ENCODE measurements at regions not wholly inside any gene's neighbourhood (a gene's known extent, or its start where the extent isn't known, plus 50 kb on each side); places are given as distances from the start of the nearest gene placed in this dataset.
"Not testable (repeated sequence)": the region's sequence is repeated elsewhere in the genome, so short reads cannot be mapped to it uniquely, and the experiment has no call there.

GRCh38 chr1:121016182-121017028, 126.8 kb downstream of the PPIAL4A start:
- peak overlapping the region; percentile 96 for H3K27ac Mint-ChIP-seq (ENCODE audit: unreplicated experiment)
- intact Hi-C loops (cut with micrococcal nuclease; ENCODE audit: unreplicated experiment); H3K27me3 Mint-ChIP-seq (ENCODE audit: unreplicated experiment); CTCF ChIA-PET; H3K4me1 Mint-ChIP-seq (ENCODE audit: low read depth, unreplicated experiment); H3K4me3 Mint-ChIP-seq (ENCODE audit: low read depth, unreplicated experiment); H3K9me3 Mint-ChIP-seq (ENCODE audit: low read depth, unreplicated experiment): not testable (repeated sequence)
- H3K36me3 Mint-ChIP-seq (ENCODE audit: insufficient read depth, unreplicated experiment): peaks cover 12% of the 10 kb centered on the region
- DNase-seq: peak; percentile 67
- TSS peak; percentile 100 for BruUV-seq (replicated peaks)

GRCh38 chr1:121019715-121020349, 130.3 kb downstream of the PPIAL4A start:
- H3K36me3 Mint-ChIP-seq (ENCODE audit: insufficient read depth, unreplicated experiment): peaks cover 12% of the 10 kb centered on the region
- H3K27me3 Mint-ChIP-seq (ENCODE audit: unreplicated experiment); H3K9me3 Mint-ChIP-seq (ENCODE audit: low read depth, unreplicated experiment); BruUV-seq (replicated peaks); CTCF ChIA-PET; DNase-seq; H3K4me3 Mint-ChIP-seq (ENCODE audit: low read depth, unreplicated experiment); intact Hi-C loops (cut with micrococcal nuclease; ENCODE audit: unreplicated experiment); H3K27ac Mint-ChIP-seq (ENCODE audit: unreplicated experiment); H3K4me1 Mint-ChIP-seq (ENCODE audit: low read depth, unreplicated experiment): not testable (repeated sequence)

GRCh38 chr1:121020350-121021236, 131.0 kb downstream of the PPIAL4A start:
- Mint-ChIP-seq H3K36me3 (ENCODE audit: insufficient read depth, unreplicated experiment) (peaks cover 12% of the 10 kb centered on the region), H3K4me3 (ENCODE audit: low read depth, unreplicated experiment) (peak overlapping the region; percentile 64)
- H3K4me1 Mint-ChIP-seq (ENCODE audit: low read depth, unreplicated experiment); BruUV-seq (replicated peaks); H3K27ac Mint-ChIP-seq (ENCODE audit: unreplicated experiment); H3K9me3 Mint-ChIP-seq (ENCODE audit: low read depth, unreplicated experiment); H3K27me3 Mint-ChIP-seq (ENCODE audit: unreplicated experiment); intact Hi-C loops (cut with micrococcal nuclease; ENCODE audit: unreplicated experiment); CTCF ChIA-PET: not testable (repeated sequence)
- peak; percentile 56 for DNase-seq

GRCh38 chr1:121021716-121022115, 132.1 kb downstream of the PPIAL4A start:
- H3K4me1 Mint-ChIP-seq (ENCODE audit: low read depth, unreplicated experiment); intact Hi-C loops (cut with micrococcal nuclease; ENCODE audit: unreplicated experiment); H3K36me3 Mint-ChIP-seq (ENCODE audit: insufficient read depth, unreplicated experiment); H3K9me3 Mint-ChIP-seq (ENCODE audit: low read depth, unreplicated experiment); H3K27me3 Mint-ChIP-seq (ENCODE audit: unreplicated experiment); BruUV-seq (replicated peaks); CTCF ChIA-PET; H3K4me3 Mint-ChIP-seq (ENCODE audit: low read depth, unreplicated experiment); H3K27ac Mint-ChIP-seq (ENCODE audit: unreplicated experiment): not testable (repeated sequence)
- DNase-seq: peak; percentile 0

GRCh38 chr1:121032878-121033494, 143.4 kb downstream of the PPIAL4A start:
- H3K27me3 Mint-ChIP-seq (ENCODE audit: unreplicated experiment); H3K27ac Mint-ChIP-seq (ENCODE audit: unreplicated experiment); H3K36me3 Mint-ChIP-seq (ENCODE audit: insufficient read depth, unreplicated experiment); intact Hi-C loops (cut with micrococcal nuclease; ENCODE audit: unreplicated experiment); BruUV-seq (replicated peaks); H3K4me1 Mint-ChIP-seq (ENCODE audit: low read depth, unreplicated experiment); CTCF ChIA-PET; H3K4me3 Mint-ChIP-seq (ENCODE audit: low read depth, unreplicated experiment); H3K9me3 Mint-ChIP-seq (ENCODE audit: low read depth, unreplicated experiment); DNase-seq: not testable (repeated sequence)

GRCh38 chr1:121036792-121037191, 147.2 kb downstream of the PPIAL4A start:
- H3K27me3 Mint-ChIP-seq (ENCODE audit: unreplicated experiment); CTCF ChIA-PET; BruUV-seq (replicated peaks): not testable (repeated sequence)

GRCh38 chr1:121040974-121041373, 143.2 kb downstream of the FAM72B start:
- BruUV-seq (replicated peaks); H3K27me3 Mint-ChIP-seq (ENCODE audit: unreplicated experiment); H3K36me3 Mint-ChIP-seq (ENCODE audit: insufficient read depth, unreplicated experiment); CTCF ChIA-PET; H3K27ac Mint-ChIP-seq (ENCODE audit: unreplicated experiment); H3K4me3 Mint-ChIP-seq (ENCODE audit: low read depth, unreplicated experiment); intact Hi-C loops (cut with micrococcal nuclease; ENCODE audit: unreplicated experiment); DNase-seq; H3K4me1 Mint-ChIP-seq (ENCODE audit: low read depth, unreplicated experiment); H3K9me3 Mint-ChIP-seq (ENCODE audit: low read depth, unreplicated experiment): not testable (repeated sequence)

More at GRCh38 chr1:121036792-121037191, 147.2 kb downstream of the PPIAL4A start:
- DNase-seq; intact Hi-C loops (cut with micrococcal nuclease; ENCODE audit: unreplicated experiment); H3K4me3 Mint-ChIP-seq (ENCODE audit: low read depth, unreplicated experiment); H3K36me3 Mint-ChIP-seq (ENCODE audit: insufficient read depth, unreplicated experiment); H3K27ac Mint-ChIP-seq (ENCODE audit: unreplicated experiment); H3K9me3 Mint-ChIP-seq (ENCODE audit: low read depth, unreplicated experiment); H3K4me1 Mint-ChIP-seq (ENCODE audit: low read depth, unreplicated experiment): not testable (repeated sequence)

GRCh38 chr1:121041497-121041896, 142.6 kb downstream of the FAM72B start:
- DNase-seq; BruUV-seq (replicated peaks); H3K27ac Mint-ChIP-seq (ENCODE audit: unreplicated experiment); intact Hi-C loops (cut with micrococcal nuclease; ENCODE audit: unreplicated experiment); H3K4me3 Mint-ChIP-seq (ENCODE audit: low read depth, unreplicated experiment); H3K4me1 Mint-ChIP-seq (ENCODE audit: low read depth, unreplicated experiment); CTCF ChIA-PET; H3K36me3 Mint-ChIP-seq (ENCODE audit: insufficient read depth, unreplicated experiment); H3K27me3 Mint-ChIP-seq (ENCODE audit: unreplicated experiment); H3K9me3 Mint-ChIP-seq (ENCODE audit: low read depth, unreplicated experiment): not testable (repeated sequence)

GRCh38 chr1:121042882-121043281, 141.3 kb downstream of the FAM72B start:
- H3K9me3 Mint-ChIP-seq (ENCODE audit: low read depth, unreplicated experiment); CTCF ChIA-PET; H3K36me3 Mint-ChIP-seq (ENCODE audit: insufficient read depth, unreplicated experiment); H3K27ac Mint-ChIP-seq (ENCODE audit: unreplicated experiment); H3K27me3 Mint-ChIP-seq (ENCODE audit: unreplicated experiment); BruUV-seq (replicated peaks); H3K4me3 Mint-ChIP-seq (ENCODE audit: low read depth, unreplicated experiment); DNase-seq; H3K4me1 Mint-ChIP-seq (ENCODE audit: low read depth, unreplicated experiment); intact Hi-C loops (cut with micrococcal nuclease; ENCODE audit: unreplicated experiment): not testable (repeated sequence)

All from Calu3 (cell line).